Fibroblast of the aortic adventitia (primary cell): ENCODE measurements at regions not wholly inside any gene's neighbourhood (a gene's known extent, or its start where the extent isn't known, plus 50 kb on each side); places are given as distances from the start of the nearest gene placed in this dataset.

Experiments
- DNase-seq: peaks from one replicate; pipeline ENCODE4 v3.0.0-alpha.2; 2010; ENCODE audit warnings: low read depth
- H3K4me3 ChIP-seq: 2 replicates; pipeline ENCODE4 v1.5.1; 2011; ENCODE audit warnings: low read depth, mild to moderate bottlenecking, control low read depth, low read length, moderate library complexity
- CTCF ChIP-seq: IDR thresholded peaks from 2 replicates; pipeline ENCODE4 v1.5.1; 2011; ENCODE audit warnings: mild to moderate bottlenecking, low read length, control low read depth, inconsistent platforms; ENCODE audit not compliant: insufficient read depth

- no peak overlapping the region for H3K4me3 ChIP-seq
- DNase-seq = no peak
- no peak for TF ChIP-seq CTCF
These were observed 151.7 kb downstream of the ZC3H11B start for GRCh38 chr1:219460896-219461815.

GRCh38 chr1:219460081-219460895 is 152.6 kb downstream of the ZC3H11B start:
- no peak overlapping the region for H3K4me3 ChIP-seq
- no peak for TF ChIP-seq CTCF
- no peak for DNase-seq

- no peak for TF ChIP-seq CTCF
- DNase-seq = peak; percentile 57
- H3K4me3 ChIP-seq = no peak overlapping the region
These were observed 153.4 kb downstream of the ZC3H11B start for GRCh38 chr1:219459351-219460080.

- TF ChIP-seq CTCF = no peak
- H3K4me3 ChIP-seq = no peak overlapping the region
- no peak for DNase-seq
These were observed 166.6 kb downstream of the ZC3H11B start for GRCh38 chr1:219446288-219446687.

- TF ChIP-seq CTCF = no peak
- H3K4me3 ChIP-seq = no peak overlapping the region
- no peak for DNase-seq
These were observed 167.0 kb downstream of the ZC3H11B start for GRCh38 chr1:219445864-219446263.

GRCh38 chr1:219444474-219444873 is 168.4 kb downstream of the ZC3H11B start:
- DNase-seq = peak; percentile 51
- TF ChIP-seq CTCF = no peak
- H3K4me3 ChIP-seq = no peak overlapping the region
